Activated CD8-positive, alpha-beta T cell treated with anti-CD3 and anti-CD28 coated beads for 36 hours (primary cell): ENCODE measurements at regions not wholly inside any gene's neighbourhood (a gene's known extent, or its start where the extent isn't known, plus 50 kb on each side); places are given as distances from the start of the nearest gene placed in this dataset.

Experiments
- ATAC-seq: fragments of 200-7000 bp; cut with Tn5 transposase; one replicate; pipeline ENCODE4 v1.10.0; 2021; ENCODE audit warnings: mild to moderate bottlenecking, moderate library complexity
- CTCF ChIA-PET: fragments of 350-600 bp; sonication (Branson Sonifier 250); formaldehyde crosslinking; loops from one replicate; lab custom pipeline; 2021; ENCODE audit warnings: antibody characterized with exemption; lab: Charles Lee
- POLR2A ChIA-PET: fragments of 350-600 bp; sonication (Branson Sonifier 250); formaldehyde crosslinking; loops from one replicate; lab custom pipeline; 2021; ENCODE audit warnings: antibody characterized with exemption; lab: Charles Lee
- DNase-seq: peaks from one replicate; pipeline ENCODE4 v3.0.0-alpha.2; 2020
- H3K27ac Mint-ChIP-seq: one replicate; pipeline ENCODE4 v1.8.0; 2021; ENCODE audit warnings: mild to moderate bottlenecking, mixed read lengths
- H3K27me3 Mint-ChIP-seq: one replicate; pipeline ENCODE4 v1.8.0; 2021; ENCODE audit warnings: mixed read lengths
- H3K36me3 Mint-ChIP-seq: one replicate; pipeline ENCODE4 v1.8.0; 2021; ENCODE audit warnings: low read depth, mixed read lengths
- H3K4me1 Mint-ChIP-seq: one replicate; pipeline ENCODE4 v1.8.0; 2021; ENCODE audit warnings: low read depth, mixed read lengths
- H3K4me3 Mint-ChIP-seq: one replicate; pipeline ENCODE4 v1.8.0; 2021; ENCODE audit warnings: mild to moderate bottlenecking, moderate library complexity, mixed read lengths
- H3K9me3 Mint-ChIP-seq: one replicate; pipeline ENCODE4 v1.8.0; 2021; ENCODE audit warnings: mixed read lengths
- intact Hi-C: fragments of 100-400 bp; cut with micrococcal nuclease; formaldehyde crosslinking; loops from one replicate; pipeline ENCODE4 v1.10.0; 2022
- TF ChIP-seq, protein P1 (sequence below): fragments of 200-600 bp; IDR thresholded peaks from one replicate; pipeline ENCODE4 v1.8.0; 2022; ENCODE audit warnings: antibody characterized with exemption, mild to moderate bottlenecking

DNA sequence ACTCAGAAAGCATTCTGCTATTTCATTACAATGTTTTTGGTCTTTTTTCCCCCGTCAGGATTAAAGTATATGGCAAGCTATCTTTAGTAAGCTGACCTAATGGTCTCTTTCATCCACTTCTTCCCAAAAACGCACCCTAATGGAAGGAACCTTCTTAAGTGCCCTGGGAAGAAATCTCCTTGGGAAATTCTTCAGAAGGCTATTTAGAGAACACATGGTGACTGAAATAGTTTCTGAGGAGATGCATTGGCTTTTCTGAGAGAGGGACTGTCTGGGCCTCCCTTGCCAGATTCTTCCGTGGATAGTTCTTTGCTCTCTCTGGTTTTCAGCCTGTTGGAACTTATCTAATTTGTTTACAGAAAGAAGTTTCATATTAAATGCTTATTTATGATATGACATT is 524.1 kb upstream of the MEF2C start:
- no peak overlapping the region for H3K4me3 Mint-ChIP-seq
- H3K9me3 Mint-ChIP-seq: no peaks in the 10 kb centered on the region
- no peaks in the 10 kb centered on the region for H3K27me3 Mint-ChIP-seq
- ChIA-PET POLR2A (no interaction called here), CTCF (no interaction called here)
- no peaks in the 10 kb centered on the region for H3K36me3 Mint-ChIP-seq
- H3K27ac Mint-ChIP-seq: no peak overlapping the region
- TF ChIP-seq, protein P1, sequence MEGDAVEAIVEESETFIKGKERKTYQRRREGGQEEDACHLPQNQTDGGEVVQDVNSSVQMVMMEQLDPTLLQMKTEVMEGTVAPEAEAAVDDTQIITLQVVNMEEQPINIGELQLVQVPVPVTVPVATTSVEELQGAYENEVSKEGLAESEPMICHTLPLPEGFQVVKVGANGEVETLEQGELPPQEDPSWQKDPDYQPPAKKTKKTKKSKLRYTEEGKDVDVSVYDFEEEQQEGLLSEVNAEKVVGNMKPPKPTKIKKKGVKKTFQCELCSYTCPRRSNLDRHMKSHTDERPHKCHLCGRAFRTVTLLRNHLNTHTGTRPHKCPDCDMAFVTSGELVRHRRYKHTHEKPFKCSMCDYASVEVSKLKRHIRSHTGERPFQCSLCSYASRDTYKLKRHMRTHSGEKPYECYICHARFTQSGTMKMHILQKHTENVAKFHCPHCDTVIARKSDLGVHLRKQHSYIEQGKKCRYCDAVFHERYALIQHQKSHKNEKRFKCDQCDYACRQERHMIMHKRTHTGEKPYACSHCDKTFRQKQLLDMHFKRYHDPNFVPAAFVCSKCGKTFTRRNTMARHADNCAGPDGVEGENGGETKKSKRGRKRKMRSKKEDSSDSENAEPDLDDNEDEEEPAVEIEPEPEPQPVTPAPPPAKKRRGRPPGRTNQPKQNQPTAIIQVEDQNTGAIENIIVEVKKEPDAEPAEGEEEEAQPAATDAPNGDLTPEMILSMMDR: no peak
- ATAC-seq (no peak), DNase-seq (no peak)
- intact Hi-C loops: no loop called here
- H3K4me1 Mint-ChIP-seq: no peaks in the 10 kb centered on the region

DNA sequence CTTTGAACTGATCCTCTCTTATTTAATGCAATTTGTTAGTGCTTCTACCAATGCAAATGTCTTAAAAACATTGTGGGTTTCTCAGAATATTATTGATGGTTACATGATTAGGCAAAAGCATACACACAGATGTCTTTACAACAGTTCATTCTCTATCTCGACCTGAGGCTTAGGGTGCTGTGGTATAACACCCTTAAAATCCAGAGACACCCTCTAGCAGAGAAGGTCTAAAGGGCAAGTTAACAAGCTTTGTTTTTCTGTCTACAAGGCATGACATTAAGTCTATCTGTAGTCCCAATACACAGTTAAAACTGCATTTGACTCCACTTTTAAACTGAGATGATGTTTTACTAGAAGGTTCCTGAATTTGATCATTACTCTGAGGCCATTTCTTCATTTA is 518.7 kb upstream of the MEF2C start:
- Mint-ChIP-seq H3K4me1 (peaks cover 5% of the 10 kb centered on the region), H3K27ac (no peak overlapping the region), H3K4me3 (no peak overlapping the region), H3K27me3 (no peaks in the 10 kb centered on the region), H3K9me3 (no peaks in the 10 kb centered on the region), H3K36me3 (no peaks in the 10 kb centered on the region)
- no peak for DNase-seq
- intact Hi-C loops: no loop called here
- TF ChIP-seq, protein P1: no peak
- ChIA-PET POLR2A (no interaction called here), CTCF (no interaction called here)
- no peak for ATAC-seq

DNA sequence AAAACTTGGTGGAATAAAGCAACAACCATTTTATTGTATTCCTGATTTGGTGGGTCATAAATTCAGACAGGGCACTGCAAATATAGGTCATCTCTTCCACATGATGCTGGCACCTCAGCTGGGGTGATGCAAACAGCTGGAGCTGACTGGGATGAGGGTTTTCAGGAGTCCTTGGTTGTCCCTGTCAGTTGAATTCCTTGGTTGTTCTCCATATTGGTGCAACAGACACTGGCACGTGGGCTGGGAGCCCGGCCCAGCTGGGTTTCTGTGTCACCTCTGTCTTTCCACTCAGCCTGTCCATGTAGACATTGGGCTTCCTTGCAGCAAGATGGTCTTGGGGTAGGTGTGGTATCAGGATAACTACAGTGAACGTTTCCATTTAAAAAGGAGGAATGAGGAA is 518.0 kb upstream of the MEF2C start:
- ChIA-PET CTCF (no interaction called here), POLR2A (no interaction called here)
- TF ChIP-seq, protein P1: no peak
- DNase-seq: no peak
- H3K4me3 Mint-ChIP-seq: no peak overlapping the region
- ATAC-seq: no peak
- H3K4me1 Mint-ChIP-seq: peaks cover 5% of the 10 kb centered on the region
- no peak overlapping the region for H3K27ac Mint-ChIP-seq
- intact Hi-C loops: no loop called here
- no peaks in the 10 kb centered on the region for H3K27me3 Mint-ChIP-seq
- no peaks in the 10 kb centered on the region for H3K9me3 Mint-ChIP-seq
- H3K36me3 Mint-ChIP-seq: no peaks in the 10 kb centered on the region

DNA sequence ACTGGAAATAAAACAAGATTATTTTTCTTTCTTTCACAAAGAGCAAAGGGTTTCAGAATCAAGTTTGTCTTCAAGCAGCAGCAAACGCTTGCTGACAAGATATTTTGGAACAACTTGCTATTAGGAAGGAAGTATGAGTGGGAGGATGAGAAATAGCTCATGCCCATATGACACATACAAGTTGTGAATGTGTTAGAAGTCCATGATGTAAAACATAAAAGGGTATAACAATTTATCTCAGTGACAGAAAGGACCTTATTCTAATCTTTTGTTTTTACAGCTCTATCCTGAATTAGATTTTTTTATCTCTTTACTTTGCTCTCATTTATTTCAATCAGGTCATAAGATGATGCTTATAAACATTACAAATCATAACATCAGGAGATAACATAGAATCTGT is 516.6 kb upstream of the MEF2C start:
- Mint-ChIP-seq H3K36me3 (no peaks in the 10 kb centered on the region), H3K4me1 (peaks cover 5% of the 10 kb centered on the region), H3K27ac (no peak overlapping the region), H3K4me3 (no peak overlapping the region), H3K9me3 (no peaks in the 10 kb centered on the region), H3K27me3 (no peaks in the 10 kb centered on the region)
- intact Hi-C loops: no loop called here
- no peak for ATAC-seq
- TF ChIP-seq, protein P1: no peak
- ChIA-PET POLR2A (no interaction called here), CTCF (interaction anchor here (0.8 kb wide), 1 partner anchor 353 kb away, joined by 3 read pairs; no protein-coding TSS in a partner anchor)
- no peak for DNase-seq

DNA sequence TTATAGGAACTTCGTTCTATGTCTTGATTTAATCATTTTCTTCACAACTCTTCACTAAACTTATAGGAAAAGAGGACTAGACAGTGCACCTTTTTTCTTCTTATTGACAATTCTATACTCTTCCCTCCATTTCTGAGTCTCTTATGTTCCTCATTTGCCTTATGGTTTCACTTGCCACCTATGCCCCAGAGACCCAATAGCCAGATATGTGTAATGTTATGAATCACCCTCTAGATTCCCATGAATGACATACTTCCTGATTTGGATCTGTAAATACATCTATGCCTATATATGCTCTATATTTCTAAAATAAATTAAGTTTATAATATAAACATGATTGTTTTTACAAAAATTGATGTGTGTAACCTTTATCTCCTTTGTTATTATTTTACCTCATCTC is 514.1 kb upstream of the MEF2C start:
- POLR2A ChIA-PET: no interaction called here
- Mint-ChIP-seq H3K4me3 (no peak overlapping the region), H3K4me1 (peaks cover 5% of the 10 kb centered on the region), H3K36me3 (no peaks in the 10 kb centered on the region), H3K27ac (no peak overlapping the region), H3K9me3 (no peaks in the 10 kb centered on the region), H3K27me3 (no peaks in the 10 kb centered on the region)
- ATAC-seq (no peak), DNase-seq (no peak)
- TF ChIP-seq, protein P1: no peak
- intact Hi-C loops: no loop called here
- CTCF ChIA-PET: no interaction called here
